ENCODE measurements at regions not wholly inside any gene's neighbourhood (a gene's known extent, or its start where the extent isn't known, plus 50 kb on each side); places are given as distances from the start of the nearest gene placed in this dataset.

GRCh38 chr2:21811541-21811940 is 687.8 kb downstream of the TDRD15 start (continued):
- TF ChIP-seq JUND (IDR thresholded peaks at IDR 0.05) (no peak), CTCF (IDR thresholded peaks at IDR 0.05 in 2 of 3, conservative IDR thresholded peaks at IDR 0.05 in 1 of 3; ENCODE audit: borderline replicate concordance in 1 of 3, insufficient read depth in 1 of 3, low read depth in 2 of 3, low read length in 2 of 3) (no peak), EGR1 (IDR thresholded peaks at IDR 0.05; ENCODE audit: low read depth) (no peak), EZH2 (IDR thresholded peaks at IDR 0.05) (no peak), CBX3 (IDR thresholded peaks at IDR 0.05; ENCODE audit: low read depth) (no peak), SIN3A (IDR thresholded peaks at IDR 0.05; ENCODE audit: low read depth) (no peak), EZH2phosphoT487 (IDR thresholded peaks at IDR 0.05; ENCODE audit: borderline replicate concordance) (no peak), POLR2AphosphoS5 (IDR thresholded peaks at IDR 0.05; ENCODE audit: low read depth, low read length) (no peak), YY1 (IDR thresholded peaks at IDR 0.05; ENCODE audit: extremely low read depth, insufficient replicate concordance, low read depth, low read length) (no peak), MAX (IDR thresholded peaks at IDR 0.05) (no peak)

- Histone ChIP-seq H3K27me3 (ENCODE audit: insufficient read depth, low read length) (no peaks in the 10 kb centered on the region), H3K9me2 (ENCODE audit: insufficient read depth) (no peaks in the 10 kb centered on the region), H3K4me3 (replicated peaks in 1 of 2; ENCODE audit: low read depth in 1 of 2, low read length in 2 of 2) (no peak overlapping the region), H3K9ac (ENCODE audit: low read length) (no peak overlapping the region), H2AFZ (ENCODE audit: low read depth, low read length, poor library complexity, severe bottlenecking) (no peak overlapping the region), H4K20me1 (ENCODE audit: insufficient read depth) (no peaks in the 10 kb centered on the region), H3K4me2 (ENCODE audit: low read length) (no peak overlapping the region), H3K9me3 (ENCODE audit: control insufficient read depth in 1 of 2, insufficient read depth in 1 of 2, low read depth in 1 of 2, low read length in 2 of 2) (peaks cover 8 to 18% of the 10 kb centered on the region in 2 experiments; a peak in 3 of 4 replicates), H3K36me3 (ENCODE audit: control insufficient read depth in 1 of 2, insufficient read depth in 2 of 2, low read length in 2 of 2) (no peaks in the 10 kb centered on the region), H3K79me2 (ENCODE audit: insufficient read depth, low read length) (no peaks in the 10 kb centered on the region), H3K27ac (ENCODE audit: low read depth, low read length) (no peak overlapping the region), H3K4me1 (ENCODE audit: control insufficient read depth in 1 of 2, insufficient read depth in 2 of 2, low read length in 2 of 2) (no peaks in the 10 kb centered on the region)
- ATAC-seq (no peak), DNase-seq (ENCODE audit: low read depth, low spot score) (no peak)
- CTCF ChIA-PET: no interaction called here
- POLR2A ChIA-PET: no interaction called here
- BruUV-seq (replicated peaks): no TSS peak
- intact Hi-C loops (cut with micrococcal nuclease): no loop called here
- RAD21 ChIA-PET (ENCODE audit: low non-redundant PET in 1 of 2, low total read pairs in 2 of 2, uncharacterized antibody in 2 of 2, unreplicated experiment in 2 of 2): no interaction called here
- TF ChIP-seq POLR2AphosphoS5 (IDR thresholded peaks at IDR 0.05; ENCODE audit: low read depth, low read length): no peak
- no peak for TF ChIP-seq ZBTB33 (IDR thresholded peaks at IDR 0.05; ENCODE audit: extremely low read depth, insufficient replicate concordance, low read length)
- no peak for TF ChIP-seq SRF (IDR thresholded peaks at IDR 0.05; ENCODE audit: low read depth)
- TF ChIP-seq YY1 (IDR thresholded peaks at IDR 0.05; ENCODE audit: extremely low read depth, insufficient replicate concordance, low read depth, low read length): no peak
- no peak for TF ChIP-seq MAX (IDR thresholded peaks at IDR 0.05)
- TF ChIP-seq EZH2phosphoT487 (IDR thresholded peaks at IDR 0.05; ENCODE audit: borderline replicate concordance): no peak
- no peak for TF ChIP-seq CEBPB (IDR thresholded peaks at IDR 0.05; ENCODE audit: low read depth)
- TF ChIP-seq SP1 (IDR thresholded peaks at IDR 0.05; ENCODE audit: low read depth): no peak
- no peak for TF ChIP-seq EGR1 (IDR thresholded peaks at IDR 0.05; ENCODE audit: low read depth)
- no peak for TF ChIP-seq FOSL1 (IDR thresholded peaks at IDR 0.05; ENCODE audit: low read depth)
- no peak for TF ChIP-seq CTCF (IDR thresholded peaks at IDR 0.05 in 2 of 3, conservative IDR thresholded peaks at IDR 0.05 in 1 of 3; ENCODE audit: borderline replicate concordance in 1 of 3, insufficient read depth in 1 of 3, low read depth in 2 of 3, low read length in 2 of 3)
- no peak for TF ChIP-seq SIN3A (IDR thresholded peaks at IDR 0.05; ENCODE audit: low read depth)
Observed at GRCh38 chr2:21812766-21813165, 689.0 kb downstream of the TDRD15 start.
